ENCODE measurements at regions not wholly inside any gene's neighbourhood (a gene's known extent, or its start where the extent isn't known, plus 50 kb on each side); places are given as distances from the start of the nearest gene placed in this dataset. TPM values are rescaled to one million over a fixed set of nuclear protein-coding genes. Genes with fewer than 3 reads are reported as not detected.

DNA sequence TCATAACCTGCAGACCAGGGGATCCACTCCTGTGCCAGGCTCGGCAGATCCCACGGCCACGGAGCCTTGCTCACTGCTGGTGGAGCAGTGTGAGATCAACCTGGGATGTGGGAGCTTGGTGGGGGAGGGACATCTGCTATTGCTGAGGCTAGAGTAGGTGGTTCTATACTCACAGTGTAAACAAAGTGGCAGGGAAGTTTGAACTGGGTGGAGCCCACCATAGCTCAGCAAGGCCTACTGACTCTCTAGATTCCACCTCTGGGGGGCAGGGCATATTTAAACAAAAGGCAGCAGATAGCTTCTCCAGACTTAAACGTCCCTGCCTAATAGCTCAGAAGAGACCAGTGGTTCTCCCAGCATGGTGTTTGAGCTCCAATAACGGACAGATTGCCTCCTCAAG lies 54.7 kb upstream of the EPHA5 start:
- no peak for DNase-seq

Small RNA genes lying in the stretch of these regions (small RNA-seq; reads per million reads assigned to genes)
- gene MIR1269A (ENCODE audit: low replicate concordance) (not detected), gene RNU2-40P (ENCODE audit: low replicate concordance) (0.40 reads per million, percentile 50 among the genes with 10 or more reads in this experiment), gene RNU6-699P (ENCODE audit: low replicate concordance) (not detected)

All from skin of body (tissue), 2 donors.